Upper lobe of right lung (tissue), 1 donor: ENCODE measurements at regions not wholly inside any gene's neighbourhood (a gene's known extent, or its start where the extent isn't known, plus 50 kb on each side); places are given as distances from the start of the nearest gene placed in this dataset.

Experiments used
- ATAC-seq: fragments of 200-7000 bp; cut with Tn5 transposase; one replicate; pipeline ENCODE4 v1.9.1; 2020; ENCODE audit warnings: mild to moderate bottlenecking, moderate library complexity
- DNase-seq: peaks from one replicate; pipeline ENCODE4 v3.0.0-alpha.2; 2020
- H3K27ac ChIP-seq: fragments of 200-600 bp; one replicate; pipeline ENCODE4 v1.8.0; 2022
- H3K27me3 ChIP-seq: fragments of 200-600 bp; one replicate; pipeline ENCODE4 v1.8.0; 2022; ENCODE audit warnings: mild to moderate bottlenecking
- H3K36me3 ChIP-seq: fragments of 200-600 bp; one replicate; pipeline ENCODE4 v1.8.0; 2022
- H3K4me1 ChIP-seq: fragments of 200-600 bp; one replicate; pipeline ENCODE4 v1.8.0; 2022
- H3K4me3 ChIP-seq: fragments of 200-600 bp; one replicate; pipeline ENCODE4 v1.8.0; 2022; ENCODE audit warnings: mild to moderate bottlenecking
- H3K9me3 ChIP-seq: fragments of 200-600 bp; one replicate; pipeline ENCODE4 v1.8.0; 2022
- intact Hi-C: fragments of 100-400 bp; cut with DNase I; formaldehyde crosslinking; loops from one replicate; pipeline ENCODE4 v1.11.0; 2022
- TF ChIP-seq, protein P1 (sequence below): fragments of 200-600 bp; IDR thresholded peaks from one replicate; pipeline ENCODE4 v1.8.0; 2022; ENCODE audit warnings: antibody characterized with exemption
- donor health status: DM: no; HTN: yes; CAD: no; lungs with severe emphysema.

GRCh38 chr18:41128545-41128944 lies 826.5 kb upstream of the PIK3C3 start:
- Histone ChIP-seq H3K4me1 (no peaks in the 10 kb centered on the region), H3K4me3 (no peak overlapping the region), H3K27ac (no peak overlapping the region), H3K36me3 (no peaks in the 10 kb centered on the region), H3K9me3 (no peaks in the 10 kb centered on the region), H3K27me3 (no peaks in the 10 kb centered on the region)
- DNase-seq (no peak), ATAC-seq (no peak)
- intact Hi-C loops, result no loop called here
- TF ChIP-seq, protein P1, sequence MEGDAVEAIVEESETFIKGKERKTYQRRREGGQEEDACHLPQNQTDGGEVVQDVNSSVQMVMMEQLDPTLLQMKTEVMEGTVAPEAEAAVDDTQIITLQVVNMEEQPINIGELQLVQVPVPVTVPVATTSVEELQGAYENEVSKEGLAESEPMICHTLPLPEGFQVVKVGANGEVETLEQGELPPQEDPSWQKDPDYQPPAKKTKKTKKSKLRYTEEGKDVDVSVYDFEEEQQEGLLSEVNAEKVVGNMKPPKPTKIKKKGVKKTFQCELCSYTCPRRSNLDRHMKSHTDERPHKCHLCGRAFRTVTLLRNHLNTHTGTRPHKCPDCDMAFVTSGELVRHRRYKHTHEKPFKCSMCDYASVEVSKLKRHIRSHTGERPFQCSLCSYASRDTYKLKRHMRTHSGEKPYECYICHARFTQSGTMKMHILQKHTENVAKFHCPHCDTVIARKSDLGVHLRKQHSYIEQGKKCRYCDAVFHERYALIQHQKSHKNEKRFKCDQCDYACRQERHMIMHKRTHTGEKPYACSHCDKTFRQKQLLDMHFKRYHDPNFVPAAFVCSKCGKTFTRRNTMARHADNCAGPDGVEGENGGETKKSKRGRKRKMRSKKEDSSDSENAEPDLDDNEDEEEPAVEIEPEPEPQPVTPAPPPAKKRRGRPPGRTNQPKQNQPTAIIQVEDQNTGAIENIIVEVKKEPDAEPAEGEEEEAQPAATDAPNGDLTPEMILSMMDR, result no peak

- H3K4me3 ChIP-seq, result no peak overlapping the region
- H3K4me1 ChIP-seq, result no peaks in the 10 kb centered on the region
- no peaks in the 10 kb centered on the region for H3K36me3 ChIP-seq
- intact Hi-C loops, result no loop called here
- no peaks in the 10 kb centered on the region for H3K27me3 ChIP-seq
- no peak for DNase-seq
- TF ChIP-seq, protein P1, result no peak
- H3K9me3 ChIP-seq, result no peaks in the 10 kb centered on the region
- no peak for ATAC-seq
- no peak overlapping the region for H3K27ac ChIP-seq
These were observed 826.9 kb upstream of the PIK3C3 start for GRCh38 chr18:41128126-41128525.

- Histone ChIP-seq H3K36me3 (no peaks in the 10 kb centered on the region), H3K4me3 (no peak overlapping the region), H3K4me1 (no peaks in the 10 kb centered on the region), H3K27ac (no peak overlapping the region), H3K27me3 (no peaks in the 10 kb centered on the region), H3K9me3 (no peaks in the 10 kb centered on the region)
- ATAC-seq (no peak), DNase-seq (no peak)
- intact Hi-C loops, result no loop called here
- TF ChIP-seq, protein P1, result no peak
These were observed 828.3 kb upstream of the PIK3C3 start for GRCh38 chr18:41126541-41127235.

DNA sequence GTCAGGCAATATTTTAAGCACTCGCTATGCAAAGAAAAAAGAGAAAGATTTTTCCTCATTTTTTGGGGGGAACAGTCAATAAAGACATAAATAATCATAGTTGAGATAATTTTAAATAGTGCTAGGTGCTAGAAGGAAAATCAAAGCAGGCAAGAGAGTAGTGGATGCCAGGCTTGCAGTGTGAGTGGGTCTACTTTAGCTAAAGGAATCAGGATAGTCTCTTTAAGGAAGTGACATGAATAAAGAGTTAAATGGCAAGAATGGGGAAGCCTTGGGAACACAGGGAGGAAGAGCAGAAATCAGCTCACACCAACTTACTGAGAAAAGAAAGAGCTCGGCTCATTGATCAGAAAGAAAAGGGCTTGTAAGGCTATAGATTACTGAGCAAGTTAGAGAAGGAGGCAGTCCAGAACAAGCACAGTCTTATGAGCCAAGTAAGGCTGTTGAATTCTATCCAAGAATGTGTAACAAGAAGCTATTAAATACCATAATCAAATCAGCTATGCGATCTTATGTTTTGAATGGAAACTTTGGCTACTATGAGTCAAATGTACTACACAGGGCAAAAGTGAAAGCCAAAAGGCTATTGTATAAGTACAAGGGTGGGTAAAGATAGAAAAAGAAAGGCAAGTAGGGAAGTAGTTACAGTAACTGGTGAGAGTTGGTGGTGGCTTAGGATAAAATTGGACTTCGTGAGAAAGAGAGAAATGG lies 833.8 kb upstream of the PIK3C3 start:
- H3K36me3 ChIP-seq, result no peaks in the 10 kb centered on the region
- ATAC-seq, result no peak
- no peak overlapping the region for H3K27ac ChIP-seq
- no peaks in the 10 kb centered on the region for H3K4me1 ChIP-seq
- H3K27me3 ChIP-seq, result no peaks in the 10 kb centered on the region
- no peak overlapping the region for H3K4me3 ChIP-seq
- DNase-seq, result no peak
- H3K9me3 ChIP-seq, result no peaks in the 10 kb centered on the region
- TF ChIP-seq, protein P1, result no peak
- intact Hi-C loops, result no loop called here

GRCh38 chr18:41119031-41119430 lies 836.0 kb upstream of the PIK3C3 start:
- no peaks in the 10 kb centered on the region for H3K9me3 ChIP-seq
- ATAC-seq (no peak), DNase-seq (no peak)
- no peaks in the 10 kb centered on the region for H3K36me3 ChIP-seq
- H3K4me3 ChIP-seq, result no peak overlapping the region
- TF ChIP-seq, protein P1, result no peak
- H3K4me1 ChIP-seq, result no peaks in the 10 kb centered on the region
- H3K27ac ChIP-seq, result no peak overlapping the region
- no peaks in the 10 kb centered on the region for H3K27me3 ChIP-seq
- intact Hi-C loops, result no loop called here
